ENCODE measurements at regions not wholly inside any gene's neighbourhood (a gene's known extent, or its start where the extent isn't known, plus 50 kb on each side); places are given as distances from the start of the nearest gene placed in this dataset.

- TF ChIP-seq CTCF (IDR thresholded peaks at IDR 0.05), result no peak
Observed at GRCh38 chr5:108461628-108462367, 79.9 kb upstream of the FBXL17 start.

- TF ChIP-seq CTCF (IDR thresholded peaks at IDR 0.05), result no peak
Observed at GRCh38 chr5:108459769-108460168, 77.9 kb upstream of the FBXL17 start.

GRCh38 chr5:108451269-108451668, 69.4 kb upstream of the FBXL17 start:
- TF ChIP-seq CTCF (IDR thresholded peaks at IDR 0.05), result peak; percentile 36; the same call in 1 of the 2 replicates

- no peak for TF ChIP-seq CTCF (IDR thresholded peaks at IDR 0.05)
Observed at GRCh38 chr5:108437425-108437824, 55.5 kb upstream of the FBXL17 start.

GRCh38 chr5:108436696-108437095, 54.8 kb upstream of the FBXL17 start:
- no peak for TF ChIP-seq CTCF (IDR thresholded peaks at IDR 0.05)

GRCh38 chr5:108433600-108433999, 51.7 kb upstream of the FBXL17 start:
- TF ChIP-seq CTCF (IDR thresholded peaks at IDR 0.05), result no peak

- no peak for TF ChIP-seq CTCF (IDR thresholded peaks at IDR 0.05)
Observed at GRCh38 chr5:108432024-108432423, 50.1 kb upstream of the FBXL17 start.

Measured in LNCAP (cell line).